ENCODE measurements at regions not wholly inside any gene's neighbourhood (a gene's known extent, or its start where the extent isn't known, plus 50 kb on each side); places are given as distances from the start of the nearest gene placed in this dataset.
"Not testable (repeated sequence)": the region's sequence is repeated elsewhere in the genome, so short reads cannot be mapped to it uniquely, and the experiment has no call there.

DNA sequence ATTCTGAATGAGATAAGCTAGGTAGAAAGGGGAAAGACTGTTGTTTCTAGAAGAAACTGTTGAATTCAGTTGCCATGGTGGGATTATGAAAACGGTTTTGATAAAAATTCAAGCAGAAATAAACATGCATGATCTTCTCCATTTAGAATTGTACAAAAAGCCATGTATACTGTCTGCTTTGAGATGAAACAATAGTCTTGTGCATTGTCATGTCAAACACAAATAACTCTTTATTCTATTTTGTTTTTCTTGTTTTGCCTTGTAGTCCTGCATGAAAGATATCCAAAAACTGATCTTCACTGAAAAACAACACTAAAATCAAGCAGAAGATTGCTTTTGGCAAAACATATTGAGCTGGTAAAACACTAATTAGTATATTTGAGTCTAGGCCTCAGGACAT lies 659.9 kb downstream of the LTN1 start:
- DNase-seq, result no peak

DNA sequence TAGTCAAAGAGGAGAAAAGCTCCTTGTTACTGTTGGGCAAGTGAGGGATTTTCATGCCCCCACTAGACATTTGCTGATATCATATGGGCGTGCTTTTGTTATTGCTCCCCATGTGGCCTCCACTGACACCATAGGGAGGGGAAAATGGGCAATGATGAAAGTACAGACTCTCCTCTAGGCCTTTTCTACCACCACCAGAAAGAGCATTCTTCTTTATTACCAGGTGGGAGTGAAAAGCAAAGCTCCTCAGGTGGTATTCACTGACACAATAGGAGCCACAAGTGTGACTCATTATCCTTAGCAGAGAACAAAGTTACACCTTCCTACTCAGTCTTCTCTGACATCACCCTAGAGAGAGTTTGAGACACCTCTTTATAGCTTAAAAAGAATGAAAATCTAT lies 667.1 kb downstream of the LTN1 start:
- no peak for DNase-seq

DNA sequence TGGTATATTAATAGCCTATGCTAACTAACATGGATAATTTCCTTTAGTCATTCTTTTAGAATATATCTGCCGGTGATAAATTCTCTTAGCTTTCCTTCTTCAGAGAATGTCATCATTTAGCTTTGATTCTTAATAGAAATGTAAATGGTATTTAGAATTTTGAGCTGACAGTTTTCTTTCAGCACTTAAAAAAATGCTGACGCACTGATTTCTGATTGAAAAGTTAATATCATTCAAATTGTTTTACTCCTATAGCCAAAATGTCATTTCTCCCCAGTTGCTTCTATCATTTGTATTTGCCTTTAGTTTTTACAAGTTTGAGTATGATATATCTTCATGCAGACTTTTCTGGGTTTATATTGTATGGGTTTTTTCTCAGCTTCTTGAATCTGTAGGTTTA lies 668.0 kb downstream of the LTN1 start:
- DNase-seq, result no peak

DNA sequence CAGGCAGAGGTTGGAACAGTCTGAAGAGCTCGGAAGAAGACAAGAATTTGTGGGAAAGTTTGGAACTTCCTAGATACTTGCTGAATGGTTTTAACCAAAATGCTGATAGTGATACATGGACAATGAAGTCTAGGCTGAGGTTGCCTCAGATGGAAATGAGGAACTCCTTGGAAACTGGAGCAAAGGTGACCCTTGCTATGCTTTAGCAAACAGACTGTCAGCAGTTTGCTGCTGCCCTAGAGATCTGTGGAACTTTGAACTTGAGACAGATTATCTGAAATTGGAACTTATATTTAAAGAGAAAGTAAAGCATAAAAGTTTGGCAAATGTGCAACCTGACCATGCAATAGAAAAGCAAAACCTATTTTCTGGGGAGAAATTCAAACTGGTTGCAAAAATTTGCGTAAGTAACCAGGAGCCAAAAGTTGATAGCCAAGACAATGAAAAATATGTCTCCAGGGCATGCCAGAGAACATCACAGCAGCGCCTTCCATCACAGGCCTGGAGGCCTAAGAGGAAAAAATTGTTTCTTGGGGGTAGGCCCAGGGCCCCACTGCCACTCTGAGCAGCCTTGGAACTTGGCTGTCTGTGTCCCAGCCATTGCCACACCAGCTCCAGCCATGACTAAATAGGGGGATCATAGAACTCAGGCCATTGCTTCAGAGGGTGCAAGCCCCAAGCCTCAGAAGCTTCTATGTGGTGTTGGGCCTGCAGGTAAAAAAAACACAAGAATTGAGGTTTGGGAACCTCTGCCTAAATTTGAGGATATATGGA lies 675.3 kb downstream of the LTN1 start:
- DNase-seq, result no peak

DNA sequence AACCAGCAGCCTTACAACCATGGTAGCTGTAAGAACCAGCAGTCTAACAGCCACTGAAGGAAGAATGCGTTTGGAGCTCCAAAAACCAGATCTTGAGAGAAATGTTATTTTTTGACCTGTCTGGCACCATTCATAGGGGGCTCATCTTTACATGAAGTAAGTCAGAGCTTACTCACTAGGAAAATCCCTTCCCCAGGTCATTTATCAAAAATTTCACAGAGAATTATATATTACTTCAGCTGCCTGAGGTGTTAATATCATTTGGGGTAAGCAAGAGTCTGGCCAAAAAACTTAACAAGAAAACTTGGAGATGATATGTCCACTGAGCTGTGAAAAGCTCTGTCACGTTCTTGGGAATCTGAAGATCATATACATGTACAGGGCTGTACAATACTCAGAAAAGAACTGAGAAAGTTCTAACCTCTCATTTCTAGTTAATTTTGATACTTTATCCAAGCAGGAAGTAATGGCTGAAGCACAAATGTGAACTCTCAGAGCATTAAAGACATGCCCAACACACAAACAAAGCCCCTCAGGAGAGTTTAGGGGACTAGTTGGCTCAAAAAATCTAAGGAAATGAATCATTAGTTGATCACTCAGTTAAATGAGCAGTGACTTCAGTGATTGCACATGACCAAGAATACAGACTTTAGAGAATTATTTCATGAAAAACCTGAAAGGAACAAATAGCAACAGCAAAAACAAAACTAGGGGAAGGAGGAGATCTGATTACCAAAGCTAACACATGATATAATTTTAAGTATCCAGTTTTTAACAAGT lies 681.1 kb downstream of the LTN1 start:
- no peak for DNase-seq

DNA sequence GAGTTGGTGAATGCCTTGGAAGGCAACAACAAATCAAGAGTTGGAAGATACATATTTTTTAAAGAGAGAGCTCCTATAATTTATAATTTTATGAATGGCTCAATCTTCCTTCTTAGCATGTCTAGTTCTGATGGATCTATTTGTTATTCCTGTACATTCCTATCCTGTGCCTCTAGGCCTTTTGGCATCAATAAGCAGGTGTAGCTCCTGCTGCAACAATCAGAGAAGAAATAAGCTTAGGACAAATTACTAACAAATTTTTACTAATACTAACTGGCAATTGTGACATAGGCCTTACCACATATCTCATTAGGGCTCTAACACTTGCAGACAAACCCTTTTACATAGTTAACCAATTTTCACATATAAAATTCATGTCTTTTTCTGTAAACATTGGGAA lies 682.0 kb downstream of the LTN1 start:
- no peak for DNase-seq

DNA sequence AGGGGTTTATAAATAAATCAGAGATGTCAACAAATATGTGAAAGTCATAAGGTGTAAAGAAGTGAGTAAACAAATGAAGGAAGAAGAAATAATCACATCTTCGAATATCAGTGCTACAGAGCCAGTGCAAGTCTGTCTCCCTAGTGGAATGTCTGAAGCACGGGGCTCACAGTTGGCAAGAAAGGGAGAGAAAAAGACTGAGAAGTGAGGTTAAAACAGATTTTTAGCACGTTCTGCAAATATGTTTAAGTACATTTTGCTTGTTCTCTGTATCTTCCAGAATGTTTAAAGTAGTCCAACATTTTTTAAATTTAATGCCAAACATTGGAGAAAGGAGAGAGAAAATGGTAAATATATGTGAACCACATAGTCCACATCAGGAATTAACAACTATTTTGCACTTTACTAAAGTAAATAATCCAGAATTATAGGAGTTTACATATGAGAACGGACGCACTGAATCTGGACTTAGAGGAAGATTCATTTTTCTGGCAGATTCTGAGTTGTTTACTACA lies 682.4 kb downstream of the LTN1 start:
- DNase-seq, result no peak

DNA sequence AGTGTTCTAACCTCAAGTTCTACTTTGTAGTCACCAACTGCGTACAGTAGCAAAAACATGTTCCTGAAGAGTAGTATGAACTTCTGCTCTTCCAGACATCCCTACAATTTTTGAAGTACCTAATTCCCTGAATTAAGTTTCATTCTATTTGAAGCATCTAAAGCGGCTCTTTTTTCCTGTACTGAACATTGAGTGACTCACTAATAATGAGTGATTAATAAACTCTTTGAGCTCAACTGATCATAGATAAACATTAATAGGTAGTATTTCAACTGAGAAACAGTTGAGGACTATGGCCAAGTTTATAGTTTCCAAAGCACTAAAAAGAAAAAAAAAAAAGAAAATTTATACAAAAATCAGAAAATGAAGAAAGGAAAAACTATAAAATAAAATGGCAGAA lies 683.1 kb downstream of the LTN1 start:
- DNase-seq, result no peak

DNA sequence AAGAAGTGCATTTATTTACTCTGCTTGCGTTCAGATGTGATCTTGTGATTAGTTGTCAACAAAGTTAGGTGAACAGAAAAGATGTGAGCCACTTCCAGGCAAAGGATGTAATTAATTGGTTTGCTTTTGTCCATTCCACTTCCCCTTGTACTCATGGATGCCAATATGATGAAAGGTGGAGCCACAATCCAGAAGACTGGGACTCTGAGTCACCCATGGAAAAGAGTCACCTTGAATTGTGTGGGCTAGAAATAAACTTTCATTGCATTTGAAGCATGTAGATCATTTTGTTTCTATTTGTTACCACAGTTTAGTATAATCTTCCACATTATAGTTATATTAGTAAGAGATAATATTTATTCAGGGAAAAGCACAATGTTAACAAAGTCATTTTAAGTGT lies 684.2 kb downstream of the LTN1 start:
- DNase-seq, result no peak

DNA sequence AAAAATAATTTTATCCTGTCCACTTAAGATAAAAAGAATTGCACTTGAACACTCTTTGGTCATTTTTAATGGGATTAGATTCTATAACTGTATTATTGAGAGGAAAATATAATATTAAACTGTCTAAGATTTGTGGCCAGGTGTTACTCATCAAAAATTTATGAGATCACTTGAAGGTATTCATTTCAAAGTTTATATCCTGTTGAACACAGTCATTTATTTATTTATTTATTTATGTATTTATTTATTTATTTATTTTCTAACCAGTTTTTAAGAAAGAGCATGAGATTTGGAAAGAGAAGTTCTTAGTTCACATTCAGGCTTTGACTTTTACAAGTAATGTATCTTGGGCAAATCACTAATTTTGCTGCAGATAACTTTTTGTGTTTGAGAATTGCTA lies 692.7 kb downstream of the LTN1 start:
- DNase-seq, result no peak

DNA sequence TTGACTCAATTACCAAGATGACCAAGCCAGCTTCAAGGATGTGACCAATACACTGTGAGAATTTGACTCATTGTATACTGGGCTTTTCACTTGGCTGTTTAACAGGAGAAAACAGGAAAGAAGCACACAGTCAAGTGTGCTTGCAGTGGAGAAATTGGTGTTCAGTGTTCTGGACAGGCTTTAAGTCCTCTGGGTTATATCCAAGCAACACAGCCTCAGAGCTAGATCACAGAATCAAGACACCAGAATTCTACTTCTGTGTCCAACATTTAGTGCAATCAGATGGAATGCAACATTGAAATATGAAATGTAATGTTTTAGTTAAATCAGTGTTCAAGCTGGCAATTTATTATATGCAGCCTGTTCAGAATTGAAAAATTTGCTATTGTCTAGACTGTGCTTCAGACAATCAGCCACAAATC lies 694.4 kb downstream of the LTN1 start:
- DNase-seq, result no peak

DNA sequence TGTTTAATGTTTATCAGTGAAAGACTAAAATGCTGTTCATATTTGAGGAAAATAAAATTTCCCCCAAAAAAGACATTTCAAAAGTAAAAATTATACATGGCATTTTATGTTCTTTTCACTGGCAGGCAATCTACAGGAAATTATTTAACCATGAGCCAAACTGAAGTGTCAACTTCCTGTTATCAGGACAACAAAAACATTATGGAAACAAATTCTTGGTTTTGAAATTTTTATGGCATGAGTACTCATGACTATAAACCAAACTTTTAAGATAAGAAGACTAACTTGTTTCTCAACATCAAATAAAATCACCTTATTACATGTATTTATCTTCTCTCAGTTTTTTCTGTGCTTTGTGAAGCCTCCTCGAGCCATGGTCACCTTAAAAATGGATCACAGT lies 698.6 kb downstream of the LTN1 start:
- DNase-seq, result no peak

DNA sequence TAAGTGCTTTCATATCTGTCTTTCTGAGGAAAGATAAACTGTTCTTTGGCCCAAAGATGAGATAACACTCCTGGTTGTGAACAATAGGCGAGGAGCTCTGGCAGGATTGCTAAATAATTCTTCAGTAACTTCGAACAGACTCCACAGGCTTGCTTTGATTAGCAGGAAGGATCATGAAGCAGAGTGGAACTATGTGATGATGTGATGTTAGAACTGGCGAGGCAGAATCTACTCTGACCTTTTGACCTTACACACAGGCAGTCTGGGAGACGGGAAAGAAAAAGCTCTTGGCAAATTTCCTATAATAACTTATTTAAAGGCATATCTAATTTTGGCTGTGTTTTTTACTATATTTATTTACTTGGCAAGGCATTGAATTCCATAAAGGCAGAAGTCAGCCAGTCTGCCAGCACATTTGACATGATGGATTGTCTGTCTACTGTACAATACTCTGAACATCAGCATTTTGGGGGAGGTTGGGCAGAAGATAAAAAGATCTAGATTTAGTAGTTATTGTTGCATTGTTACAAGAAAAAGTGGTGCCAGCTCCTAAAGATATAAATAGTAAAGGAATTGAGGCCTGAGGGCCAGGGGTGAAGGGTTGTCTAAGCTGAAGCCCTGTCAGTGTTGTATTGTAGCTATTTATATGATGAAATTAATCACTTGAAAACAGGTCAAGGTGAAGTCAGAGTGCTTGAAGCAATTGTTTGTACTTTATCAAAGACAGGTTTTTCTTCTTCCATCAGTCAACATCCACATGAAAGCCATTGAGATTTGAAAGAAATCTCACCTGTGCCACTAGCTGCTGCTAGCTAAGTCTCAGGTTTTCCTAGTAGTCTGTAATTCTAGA lies 708.8 kb downstream of the LTN1 start:
- DNase-seq, result no peak

DNA sequence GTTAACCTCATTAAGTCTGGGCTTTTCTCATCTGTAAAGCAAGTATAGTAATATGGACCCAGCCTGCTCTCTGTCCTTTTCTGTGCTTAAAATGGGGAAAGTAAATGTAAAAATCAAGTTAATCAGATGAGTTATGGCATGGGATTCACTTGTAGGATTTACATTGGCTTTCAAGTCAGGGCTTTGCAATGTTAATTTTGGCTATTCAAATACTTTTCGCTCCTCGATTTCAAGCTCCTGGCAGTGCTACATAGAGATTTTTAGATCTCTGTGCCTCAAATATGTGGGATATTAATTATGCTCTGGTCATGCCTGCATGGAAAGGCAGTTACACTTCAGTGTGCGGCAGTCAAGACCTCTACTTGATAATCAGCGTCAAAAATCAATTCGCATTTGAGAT lies 709.8 kb downstream of the LTN1 start:
- no peak for DNase-seq

DNA sequence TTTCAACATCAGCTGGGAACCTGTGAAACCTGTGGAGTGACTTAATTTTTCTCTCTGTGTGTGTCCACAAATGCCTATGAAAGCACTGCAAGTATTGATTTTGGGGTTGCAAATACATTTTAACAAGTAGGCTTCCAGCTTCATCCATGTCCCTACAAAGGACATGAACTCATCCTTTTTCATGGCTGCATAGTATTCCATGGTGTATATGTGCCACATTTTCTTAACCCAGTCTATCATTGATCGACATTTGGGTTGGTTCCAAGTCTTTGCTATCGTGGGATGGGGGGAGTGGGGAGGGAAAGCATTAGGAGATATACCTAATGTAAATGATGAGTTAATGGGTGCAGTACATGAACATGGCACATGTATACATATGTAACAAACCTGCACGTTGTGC lies 711.3 kb downstream of the LTN1 start:
- DNase-seq, result not testable (repeated sequence)

DNA sequence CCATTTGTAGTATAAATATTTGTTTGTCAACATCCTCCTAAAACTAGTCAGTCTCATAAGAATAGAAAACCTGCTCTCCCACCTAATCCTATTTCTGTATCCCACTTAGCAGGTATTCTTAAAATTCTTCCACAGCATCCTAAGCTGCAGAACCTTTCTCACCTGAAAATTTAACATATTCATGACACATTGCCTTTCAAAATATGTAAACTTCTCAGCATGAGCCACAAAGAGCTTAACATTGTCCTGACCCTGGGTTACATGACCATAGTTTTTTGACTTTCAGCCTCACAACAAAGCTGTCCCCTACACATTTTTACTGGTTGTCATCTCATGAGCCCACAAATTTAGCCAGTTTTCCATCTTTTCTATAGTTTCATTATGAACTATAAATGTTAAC lies 712.1 kb downstream of the LTN1 start:
- DNase-seq, result no peak

DNA sequence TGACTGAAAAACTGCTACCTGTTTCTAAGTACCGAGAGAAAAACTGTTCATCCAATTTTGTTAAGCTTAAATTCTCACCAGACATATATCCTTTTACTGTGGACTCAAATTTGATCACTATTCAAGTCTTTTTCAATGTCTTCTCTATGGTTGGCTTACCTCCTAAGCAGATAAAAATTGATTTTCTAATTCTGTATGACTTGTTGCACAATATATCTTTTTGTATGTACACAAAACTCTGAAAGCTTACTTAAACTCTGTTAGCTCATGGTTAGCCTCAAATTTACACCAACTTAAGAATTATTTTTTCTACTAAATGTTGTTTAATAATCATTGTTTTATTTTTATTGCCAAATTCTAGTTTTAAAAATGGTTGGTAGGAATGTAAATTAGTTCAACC lies 715.4 kb downstream of the LTN1 start:
- DNase-seq, result no peak

DNA sequence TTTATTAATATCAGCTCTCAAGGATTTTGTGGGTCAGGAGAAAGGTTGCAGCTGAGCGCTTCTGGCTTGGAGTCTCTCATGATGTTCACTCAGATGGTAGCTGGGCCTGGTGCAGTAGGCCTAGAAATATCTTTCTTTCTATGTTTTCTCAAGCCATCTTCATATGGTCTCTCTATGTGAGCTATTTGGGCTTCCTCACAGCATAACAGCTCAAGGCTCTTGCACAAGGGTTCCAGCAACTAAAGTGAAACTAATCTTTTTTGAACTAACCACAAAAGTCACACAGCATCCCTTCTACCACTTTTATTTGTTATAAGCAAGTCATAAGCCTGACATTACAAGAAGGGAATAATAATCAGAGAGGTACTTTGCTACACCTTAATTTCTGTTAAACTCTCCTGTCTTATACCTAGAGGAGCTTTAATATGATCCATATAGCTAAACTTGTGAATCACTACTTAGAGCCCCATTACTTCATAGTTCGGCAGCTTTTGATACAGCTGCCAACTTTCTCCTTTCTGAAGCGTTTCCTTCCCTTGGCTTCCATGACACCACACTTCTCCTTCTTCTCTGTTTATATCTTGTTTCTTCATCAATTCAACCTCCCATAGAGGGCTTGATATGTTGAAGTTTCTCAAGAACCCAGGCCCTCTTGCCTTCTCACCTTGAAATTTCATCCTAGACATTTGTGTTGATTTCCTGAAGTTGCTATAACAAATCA lies 720.2 kb downstream of the LTN1 start:
- DNase-seq, result no peak

DNA sequence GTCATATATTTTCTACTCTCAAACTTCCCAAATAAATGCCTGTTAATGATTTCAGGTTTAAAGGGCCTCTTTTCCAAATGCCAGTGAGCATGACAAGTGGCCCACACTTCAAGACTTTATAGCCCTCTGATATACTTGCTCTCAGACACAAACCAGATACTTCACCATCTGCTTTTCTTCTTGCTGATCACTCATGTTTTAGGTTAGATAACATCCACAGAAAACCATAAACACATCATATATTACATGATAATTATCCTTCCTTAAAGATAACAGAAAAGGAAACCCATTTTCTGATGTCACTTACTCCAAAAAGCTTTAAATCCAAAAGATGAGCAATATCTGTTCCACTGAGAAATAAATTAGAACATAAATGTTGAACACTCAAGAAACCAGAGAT lies 723.5 kb downstream of the LTN1 start:
- DNase-seq, result no peak

DNA sequence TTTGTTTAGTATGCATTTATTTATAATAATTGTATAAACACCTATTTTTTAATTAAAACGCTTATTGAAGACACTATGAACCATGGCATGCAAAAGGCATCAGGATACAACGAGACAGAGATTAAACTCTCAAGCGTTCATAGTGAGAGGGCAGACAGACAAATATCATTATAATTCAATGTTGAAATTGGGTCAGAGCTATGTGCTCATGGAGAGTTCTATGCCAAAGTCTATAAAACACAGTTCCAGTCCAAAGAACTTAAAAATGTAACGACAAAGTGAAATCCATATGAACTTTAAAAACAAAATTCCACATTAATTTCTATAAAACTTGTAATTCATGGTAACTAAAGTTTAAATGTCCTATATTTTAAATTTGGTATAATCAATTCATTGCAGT lies 724.0 kb downstream of the LTN1 start:
- no peak for DNase-seq

DNA sequence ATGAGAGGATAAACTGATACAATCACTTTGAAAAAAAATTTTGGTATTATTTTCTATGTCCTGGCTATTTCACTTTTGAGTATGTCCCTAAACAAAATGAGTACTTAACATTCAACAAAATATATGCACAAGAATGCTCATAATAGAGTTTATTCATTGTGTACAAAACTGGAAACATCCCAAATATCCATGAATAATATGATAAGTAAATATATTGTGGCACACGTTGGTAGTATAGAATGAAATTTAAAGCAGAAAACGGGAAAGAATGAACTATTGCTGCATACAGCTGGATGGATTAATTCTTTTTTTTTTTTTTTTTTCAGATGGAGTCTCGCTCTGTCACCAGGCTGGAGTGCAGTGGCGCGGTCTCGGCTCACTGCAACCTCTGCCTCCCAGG lies 725.2 kb downstream of the LTN1 start:
- no peak for DNase-seq

DNA sequence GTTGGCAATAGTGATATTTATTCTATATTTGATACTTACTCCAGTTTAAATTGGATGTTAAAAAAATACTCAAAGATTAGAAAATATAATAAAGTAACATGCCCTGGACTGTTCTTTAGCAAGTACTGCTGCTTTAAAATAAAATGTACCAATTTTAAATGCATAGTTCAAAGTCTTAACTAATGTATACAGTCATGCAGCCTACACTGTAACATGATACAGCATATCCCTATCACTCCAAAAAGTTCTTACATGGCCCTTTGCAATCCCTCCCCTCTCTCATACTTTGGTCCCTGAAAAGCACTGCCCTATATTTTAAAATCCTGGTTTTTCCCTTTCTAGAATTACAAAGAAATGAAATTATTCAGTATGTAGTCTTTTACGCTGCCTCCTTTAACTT lies 726.6 kb downstream of the LTN1 start:
- no peak for DNase-seq

DNA sequence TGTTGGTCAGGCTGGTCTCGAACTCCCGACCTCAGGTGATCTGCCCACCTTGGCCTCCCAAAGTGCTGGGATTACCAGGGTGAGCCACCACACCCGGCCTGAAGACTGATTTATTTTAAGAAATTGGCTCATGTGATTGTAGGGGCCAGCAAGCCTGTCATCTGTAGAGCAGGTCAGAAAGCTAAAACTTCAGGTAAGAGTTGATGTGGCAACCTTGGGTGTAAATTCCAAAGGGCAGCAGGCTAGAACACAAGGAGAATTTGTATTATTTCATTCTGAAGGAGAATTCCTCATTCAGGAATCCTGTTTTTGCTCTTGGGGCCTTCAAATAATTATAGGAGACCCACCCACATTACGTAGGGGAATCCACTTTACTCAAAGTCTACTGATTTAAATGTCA lies 728.7 kb downstream of the LTN1 start:
- DNase-seq, result no peak
